HG02870 (cell line): ENCODE measurements at regions not wholly inside any gene's neighbourhood (a gene's known extent, or its start where the extent isn't known, plus 50 kb on each side); places are given as distances from the start of the nearest gene placed in this dataset.
A peak's percentile ranks its signal among the peaks of the same experiment; 100 is the strongest.

ENCODE experiments used
- ATAC-seq: cut with Tn5 transposase; IDR thresholded peaks from one replicate; pipeline ENCODE4 v1.9.1; 2021; ENCODE audit warnings: mild to moderate bottlenecking, moderate library complexity; ENCODE audit not compliant: unreplicated experiment

GRCh38 chr6:74145931-74146330 is 449.9 kb downstream of the CD109 start:
- ATAC-seq: no peak

DNA sequence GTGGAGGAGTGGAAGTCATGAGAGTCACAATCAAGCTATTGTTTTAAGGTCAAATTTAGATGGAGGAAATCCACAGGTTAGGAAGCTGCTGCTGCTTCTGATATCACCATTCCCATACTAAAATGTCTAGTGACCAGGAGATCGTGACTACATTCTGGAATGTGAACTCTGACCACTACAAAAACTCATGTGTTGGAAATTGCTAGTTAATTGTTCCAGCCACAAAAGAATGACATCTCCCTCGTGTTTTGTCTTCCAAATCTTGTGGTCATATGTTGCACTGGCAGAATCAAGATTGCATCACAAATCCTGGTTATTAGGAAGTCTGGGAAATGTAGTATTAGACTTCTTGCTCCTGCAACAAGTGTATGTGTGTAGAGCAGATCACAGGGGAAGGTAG is 441.9 kb downstream of the CD109 start:
- no peak for ATAC-seq

DNA sequence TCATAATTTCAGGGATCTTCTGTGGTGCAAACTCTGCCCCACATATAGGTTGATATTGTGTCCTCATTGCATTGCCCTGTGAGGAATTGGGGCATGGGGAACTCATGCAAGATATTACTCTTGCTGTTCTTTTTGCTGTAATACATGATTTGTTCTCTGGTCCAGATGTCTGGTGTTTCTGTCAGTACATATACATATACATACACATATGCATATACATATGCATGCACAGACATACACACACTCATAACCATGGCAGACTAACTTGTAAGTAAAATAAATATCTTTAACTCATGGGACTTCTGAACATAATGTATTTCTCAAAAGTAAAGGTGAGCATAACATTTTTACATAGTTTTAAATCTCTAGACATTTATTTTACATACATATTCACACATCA is 438.3 kb downstream of the CD109 start:
- no peak for ATAC-seq

GRCh38 chr6:74133073-74133472 is 437.1 kb downstream of the CD109 start:
- no peak for ATAC-seq

- ATAC-seq: no peak
These were observed 434.6 kb downstream of the CD109 start for GRCh38 chr6:74130641-74131040.

DNA sequence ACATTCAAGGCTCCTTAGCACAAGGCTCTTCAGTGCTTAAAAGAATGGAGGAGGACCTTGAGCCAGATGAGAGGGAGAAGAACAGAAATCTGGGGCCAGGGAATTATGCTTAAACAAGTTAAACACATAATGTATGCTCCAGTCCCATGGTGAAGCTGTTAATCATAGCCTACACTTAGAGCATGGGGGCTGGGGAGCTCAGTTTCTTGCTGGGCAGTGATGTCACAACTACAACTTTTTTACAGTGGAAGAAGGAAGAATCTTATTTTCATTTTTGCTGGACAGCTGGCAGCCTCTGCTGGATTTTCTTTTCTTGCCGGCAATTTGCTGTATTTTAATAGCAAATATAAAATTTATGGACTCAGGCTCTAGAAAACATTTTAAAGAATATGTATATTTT is 432.5 kb downstream of the CD109 start:
- no peak for ATAC-seq

GRCh38 chr6:74117113-74117512 is 421.1 kb downstream of the CD109 start:
- no peak for ATAC-seq

DNA sequence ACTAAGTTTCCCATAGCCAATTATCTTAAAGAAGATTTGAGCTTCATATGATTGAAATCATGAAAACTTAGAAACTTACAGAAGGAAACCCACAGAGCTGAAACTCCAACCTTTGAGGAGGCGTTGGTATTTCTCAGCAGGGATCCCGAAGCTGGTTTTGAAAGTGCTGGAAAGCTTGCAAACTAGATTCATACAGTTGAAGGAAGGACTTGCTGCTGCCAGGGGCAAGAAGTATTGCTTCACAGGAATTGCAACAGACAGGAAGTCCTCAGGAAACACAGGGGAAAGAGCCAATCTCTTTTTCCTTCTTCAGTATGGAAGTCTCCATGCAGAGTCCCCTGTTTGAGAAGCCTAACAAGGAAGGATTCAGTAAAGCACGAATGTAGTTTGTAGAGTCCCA is 419.7 kb downstream of the CD109 start:
- ATAC-seq: no peak

GRCh38 chr6:74114428-74114827 is 418.4 kb downstream of the CD109 start:
- ATAC-seq: peak; percentile 82

DNA sequence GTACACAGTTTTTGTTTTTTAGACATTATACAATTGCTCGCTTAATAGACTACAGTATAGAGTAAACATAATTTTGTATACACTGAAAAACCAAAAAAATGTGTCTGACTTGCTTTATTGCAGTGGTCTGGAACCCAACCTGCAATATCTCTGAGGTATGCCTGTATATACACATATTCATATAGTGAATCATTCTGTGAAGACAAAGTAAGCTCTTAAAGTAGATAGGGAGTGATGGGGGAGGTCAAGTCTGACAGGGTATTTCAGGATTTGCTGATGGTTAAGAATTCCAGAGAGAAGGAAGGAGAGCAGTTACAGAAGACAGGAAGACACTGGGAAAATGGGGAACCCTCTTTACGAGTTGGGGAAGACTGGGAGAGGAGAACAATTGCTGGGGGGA is 417.9 kb downstream of the CD109 start:
- peak; percentile 15 for ATAC-seq

DNA sequence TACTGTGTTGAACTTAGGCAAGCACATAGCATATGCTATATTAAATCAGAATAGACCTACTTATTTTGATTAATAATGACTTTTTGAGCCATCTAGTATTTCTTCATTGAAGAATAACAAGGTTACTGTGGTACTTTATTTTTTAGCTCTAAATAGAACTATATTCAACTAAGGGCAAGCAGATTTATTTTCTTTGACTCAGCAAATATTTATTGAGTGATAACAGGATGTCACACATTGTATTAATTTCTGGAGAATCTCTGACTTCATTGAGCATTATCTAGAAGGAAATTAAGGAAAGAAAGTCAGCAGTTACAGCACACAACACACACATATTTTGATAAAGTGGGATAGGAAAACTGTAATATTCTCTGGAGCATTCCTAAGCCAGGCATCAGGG is 407.4 kb downstream of the CD109 start:
- ATAC-seq: no peak

- ATAC-seq: no peak
These were observed 404.8 kb downstream of the CD109 start for GRCh38 chr6:74100719-74101287.

- no peak for ATAC-seq
These were observed 400.3 kb downstream of the CD109 start for GRCh38 chr6:74096329-74096728.

GRCh38 chr6:74093361-74093760 is 397.4 kb downstream of the CD109 start:
- no peak for ATAC-seq

DNA sequence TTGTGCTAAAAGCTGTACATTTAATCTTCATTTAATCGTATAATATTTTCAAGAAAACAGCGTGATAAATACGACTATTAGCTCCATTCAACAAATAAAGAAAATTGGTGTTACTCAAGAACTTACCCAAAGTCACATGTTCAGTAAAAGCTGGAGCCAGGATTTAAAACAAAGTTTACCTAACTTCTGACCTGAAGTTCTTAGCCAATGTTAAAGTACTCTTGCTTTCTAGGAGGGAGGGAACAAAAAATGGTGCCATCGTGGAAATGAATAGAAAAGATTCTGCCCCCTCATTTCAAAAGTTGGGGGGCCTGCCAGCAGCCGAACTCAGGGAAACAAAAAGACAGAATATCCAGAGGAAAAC is 395.8 kb downstream of the CD109 start:
- ATAC-seq: no peak

DNA sequence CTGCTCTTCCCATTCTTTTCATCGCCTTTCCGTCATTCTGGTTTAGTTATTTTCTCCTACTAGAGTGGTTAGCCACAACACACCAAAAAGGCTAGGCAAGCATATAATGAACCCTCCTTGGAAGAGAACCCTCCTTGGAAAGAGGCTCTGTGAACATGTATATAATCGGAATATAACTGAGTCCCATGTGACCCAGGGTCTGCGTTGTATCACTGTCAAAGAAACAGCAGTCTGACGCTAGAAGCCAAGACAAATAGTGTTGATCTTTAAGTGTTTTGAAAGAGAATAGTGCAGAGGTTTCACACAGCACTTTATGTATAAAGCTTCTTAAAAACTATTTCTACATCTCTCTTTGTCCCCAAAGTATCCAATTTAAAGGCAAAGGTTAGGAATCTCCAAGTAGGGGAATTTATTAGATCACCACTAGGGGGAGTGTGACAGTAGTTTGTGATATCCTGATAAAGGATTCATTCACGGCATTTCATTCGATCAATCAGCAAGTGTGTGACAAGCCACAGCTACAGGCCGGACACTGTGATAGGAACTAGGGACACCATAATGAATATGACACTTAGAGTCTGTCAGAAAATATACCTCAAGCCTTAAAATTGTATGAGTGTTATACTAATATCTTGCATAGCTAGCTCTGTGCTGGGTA is 395.3 kb downstream of the CD109 start:
- ATAC-seq: peak; percentile 76

DNA sequence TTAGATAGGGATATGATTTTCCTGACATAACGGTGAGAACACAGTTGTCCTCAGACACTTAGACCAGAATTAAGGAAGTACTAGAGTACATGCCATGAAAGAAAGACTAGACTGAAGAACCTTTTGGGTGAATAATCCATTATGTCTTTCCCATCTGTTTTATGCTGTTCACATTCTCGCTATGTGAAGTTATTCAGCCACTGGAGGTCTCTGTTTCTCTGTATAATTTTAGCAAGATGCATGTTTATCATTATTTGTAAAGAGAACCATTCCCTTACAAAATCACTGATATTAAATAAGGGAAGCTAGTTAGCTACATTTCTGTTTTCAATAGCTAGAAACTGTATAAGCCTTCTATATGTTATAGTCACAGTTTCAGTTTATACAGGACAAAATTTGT is 391.9 kb downstream of the CD109 start:
- ATAC-seq: no peak

DNA sequence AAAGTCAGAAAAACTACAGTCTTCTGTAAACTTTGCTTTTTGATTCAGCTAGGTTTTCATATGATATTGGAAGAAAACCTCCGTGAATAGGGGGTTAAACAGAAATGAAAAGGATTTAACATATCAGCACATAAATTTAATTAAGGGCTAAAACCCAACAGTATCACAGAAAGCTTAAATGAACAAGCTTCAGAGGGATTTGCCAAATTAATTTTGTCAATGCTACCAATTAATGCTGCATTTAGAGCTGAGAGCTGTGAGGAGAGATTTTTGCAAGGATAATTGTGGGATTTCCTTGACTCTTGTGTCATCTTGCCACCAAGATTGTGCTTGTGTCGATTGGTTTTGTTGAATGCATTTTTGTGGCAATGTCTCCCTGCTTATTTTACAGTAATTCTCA is 379.9 kb downstream of the CD109 start:
- no peak for ATAC-seq

- ATAC-seq: no peak
These were observed 379.3 kb downstream of the CD109 start for GRCh38 chr6:74075323-74075722.

GRCh38 chr6:74074645-74075044 is 378.6 kb downstream of the CD109 start:
- ATAC-seq: no peak

DNA sequence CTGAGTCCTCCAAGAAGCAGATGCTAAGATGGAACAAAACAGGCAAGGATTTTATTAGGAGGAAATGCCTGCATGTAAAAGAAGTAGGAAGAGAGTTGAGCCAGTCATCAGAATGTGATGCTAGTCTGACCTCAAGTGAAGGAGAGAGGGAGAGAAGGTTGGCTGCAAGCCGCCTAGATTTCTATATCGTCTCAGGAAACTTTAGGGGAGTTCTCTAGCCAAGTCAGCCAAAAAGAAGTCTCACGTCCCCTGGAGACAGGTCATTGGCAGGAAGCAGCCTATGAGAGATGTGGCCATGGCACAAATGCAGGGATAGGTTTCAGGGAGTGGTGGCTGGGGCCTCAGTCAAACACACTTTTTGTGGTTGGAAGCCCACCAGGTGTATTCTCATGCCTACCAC is 378.0 kb downstream of the CD109 start:
- ATAC-seq: no peak

DNA sequence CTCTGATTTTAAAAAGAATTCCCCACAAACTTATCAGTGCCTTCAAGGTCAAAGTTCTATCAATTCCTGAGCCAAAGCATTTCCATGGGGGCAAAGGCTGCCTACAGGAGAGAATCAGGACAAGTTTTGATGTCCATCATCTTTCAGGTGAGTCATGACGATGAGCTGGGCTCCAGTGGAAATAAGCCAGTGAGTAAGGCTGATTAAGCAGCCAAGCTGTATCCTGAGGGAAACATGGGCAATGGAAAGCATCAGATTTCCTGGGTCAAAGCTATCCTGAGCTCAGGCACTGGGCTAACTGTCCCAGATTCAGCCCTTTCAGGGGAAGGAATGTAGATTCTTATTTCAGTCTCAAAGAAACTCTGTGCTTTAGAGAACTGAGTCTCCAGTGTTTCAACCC is 377.4 kb downstream of the CD109 start:
- no peak for ATAC-seq

- no peak for ATAC-seq
These were observed 375.2 kb downstream of the CD109 start for GRCh38 chr6:74071214-74071613.
